H1 (cell line): ENCODE measurements at regions not wholly inside any gene's neighbourhood (a gene's known extent, or its start where the extent isn't known, plus 50 kb on each side); places are given as distances from the start of the nearest gene placed in this dataset.

Source experiments
- CTCF ChIA-PET: fragments of 300-600 bp; sonication (Branson Sonifier 250); formaldehyde crosslinking; loops from one replicate; lab custom pipeline; 2021; ENCODE audit not compliant: partially characterized antibody; lab: Charles Lee
- POLR2A ChIA-PET: fragments of 300-600 bp; sonication (Branson Sonifier 250); formaldehyde crosslinking; loops from one replicate; lab custom pipeline; 2021; ENCODE audit warnings: inconsistent platforms; ENCODE audit not compliant: partially characterized antibody; lab: Charles Lee
- DNase-seq, 2 experiments: peaks; one replicate each; pipeline versions ENCODE4 v3.0.0 to v3.0.0-alpha.2; 2010 to 2022; ENCODE audit warnings: low spot score in 2 of 2, low read depth in 1 of 2, mixed read lengths in 1 of 2
- FAIRE-seq: peaks from 2 replicates; lab custom pipeline; 2011; peaks lifted over from hg19 to GRCh38; lab: Jason Lieb, UNC
- H2AFZ ChIP-seq: 2 replicates; pipeline ENCODE4 v1.8.1; 2012; ENCODE audit warnings: low read length, inconsistent platforms
- H2AK5ac ChIP-seq: 2 replicates; pipeline ENCODE4 v1.6.1; 2013; ENCODE audit warnings: low read depth, low read length
- H2BK120ac ChIP-seq: replicated peaks from 2 replicates; pipeline ENCODE3; 2013; ENCODE audit warnings: low read depth, low read length, inconsistent platforms
- H2BK12ac ChIP-seq: 2 replicates; pipeline ENCODE4 v1.6.1; 2013; ENCODE audit warnings: low read depth, low read length
- H2BK15ac ChIP-seq: 2 replicates; pipeline ENCODE4 v1.6.1; 2013; ENCODE audit warnings: low read length
- H2BK20ac ChIP-seq: 2 replicates; pipeline ENCODE4 v1.6.1; 2013; ENCODE audit warnings: low read length
- H2BK5ac ChIP-seq: 2 replicates; pipeline ENCODE4 v1.6.1; 2013; ENCODE audit warnings: low read depth, low read length
- H3K14ac ChIP-seq: 2 replicates; pipeline ENCODE4 v1.6.1; 2013; ENCODE audit warnings: inconsistent platforms; ENCODE audit not compliant: insufficient read length
- H3K18ac ChIP-seq: 2 replicates; pipeline ENCODE4 v1.6.1; 2013; ENCODE audit warnings: low read length; ENCODE audit errors: extremely low read depth
- H3K23ac ChIP-seq: 2 replicates; pipeline ENCODE4 v1.6.1; 2013; ENCODE audit warnings: inconsistent platforms; ENCODE audit not compliant: insufficient read length
- H3K23me2 ChIP-seq: 2 replicates; pipeline ENCODE4 v1.6.1; 2013; ENCODE audit warnings: low read depth, low read length
- H3K27ac ChIP-seq: 2 replicates; pipeline ENCODE4 v1.6.1; 2011; ENCODE audit warnings: low read depth, low read length, inconsistent platforms
- H3K27me3 ChIP-seq, 4 experiments: replicated peaks in 1 of 4; 1 replicate in 1 of 4; 2 replicates in 3 of 4; pipeline versions ENCODE4 v1.6.1 to v1.8.1; 2011 to 2013; ENCODE audit warnings: low read length in 3 of 4, mild to moderate bottlenecking in 3 of 4, inconsistent platforms in 2 of 4, mixed read lengths in 2 of 4, moderate library complexity in 1 of 4; ENCODE audit not compliant: control insufficient read depth in 3 of 4, insufficient read depth in 3 of 4; ENCODE audit errors: extremely low read depth in 1 of 4
- H3K36me3 ChIP-seq, 4 experiments: 2 replicates each; pipeline versions ENCODE4 v1.6.1 to v1.8.1; 2011 to 2013; ENCODE audit warnings: mild to moderate bottlenecking in 4 of 4, low read length in 3 of 4, moderate library complexity in 2 of 4, control low read depth in 1 of 4, inconsistent platforms in 1 of 4; ENCODE audit not compliant: insufficient read depth in 4 of 4, control insufficient read depth in 2 of 4
- H3K4ac ChIP-seq: replicated peaks from 2 replicates; pipeline ENCODE3; 2013; ENCODE audit warnings: low read length, low read depth, mixed read lengths, inconsistent platforms; ENCODE audit not compliant: insufficient read length
- H3K4me1 ChIP-seq, 4 experiments: replicated peaks in 1 of 4; 1 replicate in 1 of 4; 2 replicates in 3 of 4; pipeline versions ENCODE4 v1.6.1 to v1.8.1; 2011 to 2013; ENCODE audit warnings: low read length in 3 of 4, inconsistent platforms in 2 of 4, mixed read lengths in 1 of 4; ENCODE audit not compliant: insufficient read depth in 4 of 4, control insufficient read depth in 3 of 4
- H3K4me2 ChIP-seq, 2 experiments: 2 replicates each; pipeline versions ENCODE4 v1.6.1 to v1.8.1; 2011 to 2013; ENCODE audit warnings: low read depth in 2 of 2, low read length in 2 of 2, control low read depth in 1 of 2, inconsistent platforms in 1 of 2, mild to moderate bottlenecking in 1 of 2; ENCODE audit not compliant: insufficient read depth in 1 of 2
- H3K4me3 ChIP-seq, 4 experiments: fragments of 200-600, 300-600 bp in 1 of 4; sonication (generic), shearing (Covaris generic), sonication (Bioruptor Twin) in 1 of 4; 2 replicates each; pipeline versions ENCODE4 v1.5.1 to v1.8.1; 2011 to 2016; ENCODE audit warnings: low read length in 4 of 4, low read depth in 3 of 4, control low read depth in 2 of 4, inconsistent platforms in 2 of 4, mild to moderate bottlenecking in 2 of 4, mixed read lengths in 1 of 4, moderate library complexity in 1 of 4; ENCODE audit not compliant: insufficient read depth in 2 of 4; ENCODE audit errors: extremely low read depth in 1 of 4
- H3K56ac ChIP-seq: replicated peaks from 2 replicates; pipeline ENCODE3; 2013; ENCODE audit warnings: low read depth, mild to moderate bottlenecking, mixed read lengths, low read length, inconsistent platforms; ENCODE audit not compliant: insufficient read length
- H3K79me1 ChIP-seq: 2 replicates; pipeline ENCODE4 v1.6.1; 2013; ENCODE audit warnings: low read depth, low read length, control low read depth
- H3K79me2 ChIP-seq, 2 experiments: 2 replicates each; pipeline versions ENCODE4 v1.6.1 to v1.8.1; 2012 to 2013; ENCODE audit warnings: low read length in 2 of 2, mild to moderate bottlenecking in 2 of 2, inconsistent platforms in 1 of 2; ENCODE audit not compliant: insufficient read depth in 2 of 2, control insufficient read depth in 1 of 2
- H3K9ac ChIP-seq, 4 experiments: replicated peaks in 1 of 4; 1 replicate in 1 of 4; 2 replicates in 3 of 4; pipeline versions ENCODE4 v1.6.1 to v1.8.1; 2011 to 2013; ENCODE audit warnings: low read depth in 3 of 4, low read length in 3 of 4, control low read depth in 2 of 4, mild to moderate bottlenecking in 2 of 4, moderate library complexity in 2 of 4, inconsistent platforms in 1 of 4; ENCODE audit errors: extremely low read depth in 1 of 4
- H3K9me3 ChIP-seq, 2 experiments: 2 replicates each; pipeline versions ENCODE4 v1.6.1 to v1.8.1; 2012 to 2013; ENCODE audit warnings: mild to moderate bottlenecking in 2 of 2, moderate library complexity in 2 of 2, control low read depth in 1 of 2, inconsistent platforms in 1 of 2, low read depth in 1 of 2, low read length in 1 of 2, mixed read lengths in 1 of 2; ENCODE audit not compliant: insufficient read depth in 2 of 2
- H4K20me1 ChIP-seq, 2 experiments: replicated peaks in 1 of 2; 2 replicates each; pipeline versions ENCODE3 to v1.8.1; 2011 to 2013; ENCODE audit warnings: inconsistent platforms in 2 of 2, low read length in 2 of 2, mild to moderate bottlenecking in 1 of 2; ENCODE audit not compliant: insufficient read depth in 2 of 2, control insufficient read depth in 1 of 2
- H4K5ac ChIP-seq: 2 replicates; pipeline ENCODE4 v1.6.1; 2013; ENCODE audit warnings: low read length, low read depth, mixed read lengths, inconsistent platforms; ENCODE audit not compliant: insufficient read length
- H4K8ac ChIP-seq: 2 replicates; pipeline ENCODE4 v1.8.0; 2013; ENCODE audit warnings: mild to moderate bottlenecking, moderate library complexity, low read length, inconsistent platforms; ENCODE audit not compliant: insufficient read depth; ENCODE audit errors: extremely low read depth
- H4K91ac ChIP-seq: replicated peaks from 2 replicates; pipeline ENCODE3; 2013; ENCODE audit warnings: low read length, mixed read lengths, inconsistent platforms; ENCODE audit not compliant: insufficient read length
- HDAC2 ChIP-seq, 2 experiments: fragments of 300-600 bp in 1 of 2; sonication (generic) in 1 of 2; IDR thresholded peaks; 2 replicates each; pipeline ENCODE4 v1.6.1; 2011 to 2012; ENCODE audit warnings: low read depth in 2 of 2, low read length in 2 of 2, mild to moderate bottlenecking in 2 of 2, moderate library complexity in 2 of 2, borderline replicate concordance in 1 of 2, inconsistent platforms in 1 of 2
- KDM1A ChIP-seq: fragments of 200-600, 300-600 bp; sonication (generic); IDR thresholded peaks from 2 replicates; pipeline ENCODE4 v1.7.1; 2016; ENCODE audit warnings: mild to moderate bottlenecking, low read length, borderline replicate concordance
- SIRT6 ChIP-seq: IDR thresholded peaks from one replicate; pipeline ENCODE4 v1.7.1; 2012; ENCODE audit warnings: low read length, inconsistent platforms
- WGBS, 2 experiments: shearing (Covaris generic) in 1 of 2; methylation state at CpG; one replicate each; pipeline versions ENCODE4 v1.1.6 to v1.1.7; 2013 to 2015; ENCODE audit warnings: low lambda C conversion rate in 2 of 2, mixed read lengths in 2 of 2, inconsistent platforms in 1 of 2, low coverage in 1 of 2, missing lambda C conversion rate in 1 of 2; ENCODE audit not compliant: insufficient replicate concordance in 2 of 2, insufficient coverage in 1 of 2, insufficient read length in 1 of 2; ENCODE audit errors: extremely low coverage in 1 of 2, missing lambda C conversion rate in 1 of 2; 5-methylcytosine and 5-hydroxymethylcytosine counted together

DNA sequence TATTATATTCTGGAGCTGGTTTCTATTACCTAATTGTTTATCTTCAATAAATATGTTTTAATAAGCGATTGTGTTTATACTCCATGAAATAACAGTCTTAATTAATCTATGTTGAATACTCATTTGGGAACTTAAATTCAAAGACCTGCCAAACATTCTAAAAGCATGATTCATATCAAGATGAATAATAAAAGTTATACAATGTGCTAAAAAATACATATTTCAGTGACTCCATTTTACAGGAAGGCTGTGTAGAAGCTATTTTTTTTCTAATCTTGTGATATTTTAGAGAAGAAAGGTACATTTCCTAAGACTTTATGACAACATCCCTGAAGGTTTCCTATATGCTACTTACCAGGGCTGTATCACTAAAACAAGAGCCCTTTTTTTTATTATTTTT, 417.9 kb downstream of the NFIB start:
- H4K20me1 ChIP-seq: no peaks in the 10 kb centered on the region
- no peak overlapping the region for H3K9ac ChIP-seq
- DNase-seq (no peak), FAIRE-seq (no peak)
- H3K23ac ChIP-seq: no peak overlapping the region
- no peak overlapping the region for H3K27ac ChIP-seq
- H2BK5ac ChIP-seq: no peak overlapping the region
- no peak overlapping the region for H4K5ac ChIP-seq
- H3K56ac ChIP-seq: no peak overlapping the region
- no peaks in the 10 kb centered on the region for H3K79me1 ChIP-seq
- H3K14ac ChIP-seq: no peak overlapping the region
- TF ChIP-seq SIRT6: no peak
- TF ChIP-seq KDM1A: no peak
- TF ChIP-seq HDAC2 (IDR thresholded peaks at IDR 0.05; ENCODE audit: borderline replicate concordance in 1 of 2, low read depth in 2 of 2, low read length in 2 of 2): no peak
- POLR2A ChIA-PET: no interaction called here
- H3K4ac ChIP-seq: no peak overlapping the region
- CTCF ChIA-PET: interaction anchor here (0.9 kb wide), 1 partner anchor 16 kb away, joined by 4 read pairs; no protein-coding TSS in a partner anchor
- peaks cover 0 to 5% (median 1%) of the 10 kb centered on the region in 4 experiments; a peak in 1 of 7 replicates for H3K4me1 ChIP-seq
- no peak overlapping the region for H4K91ac ChIP-seq
- no peaks in the 10 kb centered on the region for H3K27me3 ChIP-seq
- H2BK20ac ChIP-seq: no peak overlapping the region
- H3K9me3 ChIP-seq: no peaks in the 10 kb centered on the region
- H2BK12ac ChIP-seq: no peak overlapping the region
- no peaks in the 10 kb centered on the region for H3K36me3 ChIP-seq
- no peak overlapping the region for H2BK120ac ChIP-seq
- no peak overlapping the region for H4K8ac ChIP-seq
- WGBS, 2 experiments: 100% methylated on average over 1 of the region's 1 CpG; no CpG with 5 or more reads in 1 of the 2 experiments
- H3K4me3 ChIP-seq: no peak overlapping the region
- H2AFZ ChIP-seq: no peak overlapping the region
- H3K18ac ChIP-seq: no peak overlapping the region
- H2BK15ac ChIP-seq: no peak overlapping the region
- no peak overlapping the region for H3K4me2 ChIP-seq
- H3K23me2 ChIP-seq: no peaks in the 10 kb centered on the region
- no peak overlapping the region for H2AK5ac ChIP-seq
- no peaks in the 10 kb centered on the region for H3K79me2 ChIP-seq
